CD4-positive, CD25-positive, alpha-beta regulatory T cell (primary cell): ENCODE measurements at regions not wholly inside any gene's neighbourhood (a gene's known extent, or its start where the extent isn't known, plus 50 kb on each side); places are given as distances from the start of the nearest gene placed in this dataset.

Experiments used
- ATAC-seq, 2 donors: fragments of 150-1000 bp; cut with Tn5 transposase; one replicate each; pipeline ENCODE4 v1.10.0; 2021; ENCODE audit warnings: low read depth in 2 of 2, moderate number of reproducible peaks in 2 of 2, moderate library complexity in 1 of 2
- DNase-seq, 3 donors: peaks; one replicate each; pipeline versions ENCODE4 v3.0.0 to v3.0.0-alpha.2; 2012 to 2022; ENCODE audit warnings: mixed read lengths in 1 of 3
- H3K27ac ChIP-seq: one replicate; pipeline ENCODE4 v1.7.0; 2013; ENCODE audit warnings: mild to moderate bottlenecking, low read length; ENCODE audit not compliant: insufficient read depth, poor library complexity, severe bottlenecking
- H3K27me3 ChIP-seq: one replicate; pipeline ENCODE4 v1.7.0; 2013; ENCODE audit warnings: low read length; ENCODE audit not compliant: control insufficient read depth, insufficient read depth
- H3K36me3 ChIP-seq: one replicate; pipeline ENCODE4 v1.7.0; 2013; ENCODE audit warnings: mild to moderate bottlenecking, low read length, moderate library complexity; ENCODE audit not compliant: control insufficient read depth, insufficient read depth
- H3K4me1 ChIP-seq: 2 replicates; pipeline ENCODE4 v1.7.0; 2013; ENCODE audit warnings: mild to moderate bottlenecking, low read length; ENCODE audit not compliant: insufficient read depth, control insufficient read depth, poor library complexity, severe bottlenecking
- H3K4me3 ChIP-seq: one replicate; pipeline ENCODE4 v1.7.0; 2013; ENCODE audit warnings: low read depth, mild to moderate bottlenecking, low read length, moderate library complexity
- H3K9me3 ChIP-seq, 2 experiments: 1 replicate in 1 of 2; 2 replicates in 1 of 2; pipeline ENCODE4 v1.7.0; 2013; ENCODE audit warnings: low read length in 2 of 2, mild to moderate bottlenecking in 1 of 2, moderate library complexity in 1 of 2; ENCODE audit not compliant: control insufficient read depth in 2 of 2
- H3K27ac Mint-ChIP-seq, 3 donors: one replicate each; pipeline ENCODE4 v1.8.0; 2020 to 2022; ENCODE audit warnings: mild to moderate bottlenecking in 3 of 3, mixed read lengths in 3 of 3, moderate library complexity in 2 of 3
- H3K27me3 Mint-ChIP-seq: one replicate; pipeline ENCODE4 v1.8.0; 2022; ENCODE audit warnings: mild to moderate bottlenecking, mixed read lengths
- H3K36me3 Mint-ChIP-seq: one replicate; pipeline ENCODE4 v1.8.0; 2020; ENCODE audit warnings: mixed read lengths
- H3K4me1 Mint-ChIP-seq, 4 donors: one replicate each; pipeline ENCODE4 v1.8.0; 2020 to 2022; ENCODE audit warnings: mixed read lengths in 4 of 4, mild to moderate bottlenecking in 1 of 4
- H3K4me3 Mint-ChIP-seq, 4 donors: one replicate each; pipeline ENCODE4 v1.8.0; 2020 to 2022; ENCODE audit warnings: mild to moderate bottlenecking in 4 of 4, mixed read lengths in 4 of 4, moderate library complexity in 3 of 4
- H3K9me3 Mint-ChIP-seq, 7 donors: one replicate each; pipeline ENCODE4 v1.8.0; 2020 to 2022; ENCODE audit warnings: mixed read lengths in 7 of 7, mild to moderate bottlenecking in 3 of 7, moderate library complexity in 2 of 7

GRCh38 chr5:60260658-60261057, 367.1 kb upstream of the PDE4D start:
- H3K27ac ChIP-seq = no peak overlapping the region
- no peaks in the 10 kb centered on the region for H3K36me3 Mint-ChIP-seq
- H3K4me3 Mint-ChIP-seq = no peak overlapping the region

GRCh38 chr5:60259730-60260129, 366.2 kb upstream of the PDE4D start:
- Histone ChIP-seq H3K4me3 (no peak overlapping the region), H3K27ac (no peak overlapping the region), H3K27me3 (no peaks in the 10 kb centered on the region), H3K9me3 (no peaks in the 10 kb centered on the region), H3K36me3 (no peaks in the 10 kb centered on the region), H3K4me1 (no peaks in the 10 kb centered on the region)
- H3K27ac Mint-ChIP-seq = no peak overlapping the region
- H3K4me3 Mint-ChIP-seq = no peak overlapping the region
- no peaks in the 10 kb centered on the region for H3K27me3 Mint-ChIP-seq
- H3K4me1 Mint-ChIP-seq = no peaks in the 10 kb centered on the region
- ATAC-seq (no peak), DNase-seq (no peak)
- H3K36me3 Mint-ChIP-seq = no peaks in the 10 kb centered on the region
- H3K9me3 Mint-ChIP-seq = peaks cover 0 to 2% (median 0%) of the 10 kb centered on the region in 7 donors

More at GRCh38 chr5:60260658-60261057, 367.1 kb upstream of the PDE4D start:
- Histone ChIP-seq H3K4me1 (no peaks in the 10 kb centered on the region), H3K27me3 (no peaks in the 10 kb centered on the region), H3K36me3 (no peaks in the 10 kb centered on the region), H3K4me3 (no peak overlapping the region), H3K9me3 (no peaks in the 10 kb centered on the region)
- no peaks in the 10 kb centered on the region for H3K4me1 Mint-ChIP-seq
- DNase-seq (no peak), ATAC-seq (no peak)
- H3K9me3 Mint-ChIP-seq = peaks cover 0 to 2% (median 0%) of the 10 kb centered on the region in 7 donors
- no peak overlapping the region for H3K27ac Mint-ChIP-seq
- H3K27me3 Mint-ChIP-seq = no peaks in the 10 kb centered on the region

- no peak for ATAC-seq
- Histone ChIP-seq H3K36me3 (no peaks in the 10 kb centered on the region), H3K9me3 (no peaks in the 10 kb centered on the region), H3K4me3 (no peak overlapping the region), H3K27me3 (no peaks in the 10 kb centered on the region), H3K27ac (no peak overlapping the region), H3K4me1 (no peaks in the 10 kb centered on the region)
- no peak overlapping the region for H3K27ac Mint-ChIP-seq
- no peaks in the 10 kb centered on the region for H3K27me3 Mint-ChIP-seq
- H3K4me3 Mint-ChIP-seq = no peak overlapping the region
- H3K9me3 Mint-ChIP-seq = peaks cover 0 to 1% (median 0%) of the 10 kb centered on the region in 7 donors
- no peaks in the 10 kb centered on the region for H3K4me1 Mint-ChIP-seq
- DNase-seq = no peak
- no peaks in the 10 kb centered on the region for H3K36me3 Mint-ChIP-seq
Measured at GRCh38 chr5:60257596-60258271, 364.2 kb upstream of the PDE4D start.

- Histone ChIP-seq H3K4me3 (no peak overlapping the region), H3K36me3 (no peaks in the 10 kb centered on the region), H3K4me1 (no peaks in the 10 kb centered on the region), H3K27me3 (no peaks in the 10 kb centered on the region), H3K27ac (no peak overlapping the region), H3K9me3 (no peaks in the 10 kb centered on the region)
- Mint-ChIP-seq H3K36me3 (no peaks in the 10 kb centered on the region), H3K27ac (no peak overlapping the region), H3K4me3 (no peak overlapping the region), H3K27me3 (no peaks in the 10 kb centered on the region), H3K9me3 (peaks cover 0 to 3% (median 0%) of the 10 kb centered on the region in 7 donors), H3K4me1 (no peaks in the 10 kb centered on the region)
- DNase-seq (no peak), ATAC-seq (no peak)
Measured at GRCh38 chr5:60256546-60256945, 363.0 kb upstream of the PDE4D start.

- no peaks in the 10 kb centered on the region for H3K4me1 Mint-ChIP-seq
- H3K9me3 Mint-ChIP-seq = peaks cover 0 to 5% (median 0%) of the 10 kb centered on the region in 7 donors
- H3K27ac ChIP-seq = no peak overlapping the region
- no peaks in the 10 kb centered on the region for H3K27me3 ChIP-seq
- no peaks in the 10 kb centered on the region for H3K9me3 ChIP-seq
- ATAC-seq = peak in 1 of 2 donors; percentile 31
- H3K27me3 Mint-ChIP-seq = no peaks in the 10 kb centered on the region
- DNase-seq = no peak
- no peak overlapping the region for H3K4me3 Mint-ChIP-seq
- no peak overlapping the region for H3K27ac Mint-ChIP-seq
- no peaks in the 10 kb centered on the region for H3K36me3 ChIP-seq
- no peak overlapping the region for H3K4me3 ChIP-seq
- H3K4me1 ChIP-seq = no peaks in the 10 kb centered on the region
- no peaks in the 10 kb centered on the region for H3K36me3 Mint-ChIP-seq
Measured at GRCh38 chr5:60248901-60249300, 355.4 kb upstream of the PDE4D start.

- H3K27ac Mint-ChIP-seq = no peak overlapping the region
- Histone ChIP-seq H3K4me1 (no peaks in the 10 kb centered on the region), H3K36me3 (no peaks in the 10 kb centered on the region), H3K9me3 (peaks cover 0 to 4% of the 10 kb centered on the region in 2 experiments), H3K27me3 (no peaks in the 10 kb centered on the region), H3K27ac (no peak overlapping the region), H3K4me3 (no peak overlapping the region)
- ATAC-seq (no peak), DNase-seq (no peak)
- peaks cover 2 to 17% (median 6%) of the 10 kb centered on the region in 7 donors for H3K9me3 Mint-ChIP-seq
- H3K4me3 Mint-ChIP-seq = no peak overlapping the region
- no peaks in the 10 kb centered on the region for H3K36me3 Mint-ChIP-seq
- H3K4me1 Mint-ChIP-seq = no peaks in the 10 kb centered on the region
- no peaks in the 10 kb centered on the region for H3K27me3 Mint-ChIP-seq
Measured at GRCh38 chr5:60243713-60244112, 350.2 kb upstream of the PDE4D start.

GRCh38 chr5:60232036-60232795, 338.7 kb upstream of the PDE4D start:
- Mint-ChIP-seq H3K36me3 (no peaks in the 10 kb centered on the region), H3K27me3 (no peaks in the 10 kb centered on the region), H3K27ac (no peak overlapping the region), H3K4me3 (no peak overlapping the region), H3K4me1 (no peaks in the 10 kb centered on the region), H3K9me3 (peaks cover 0 to 3% (median 0%) of the 10 kb centered on the region in 7 donors)
- Histone ChIP-seq H3K4me3 (no peak overlapping the region), H3K36me3 (no peaks in the 10 kb centered on the region), H3K27ac (no peak overlapping the region), H3K27me3 (no peaks in the 10 kb centered on the region), H3K9me3 (no peaks in the 10 kb centered on the region), H3K4me1 (no peaks in the 10 kb centered on the region)
- ATAC-seq (no peak), DNase-seq (no peak)

GRCh38 chr5:60230456-60230855, 336.9 kb upstream of the PDE4D start:
- DNase-seq = no peak
- no peak overlapping the region for H3K4me3 ChIP-seq
- Mint-ChIP-seq H3K27ac (no peak overlapping the region), H3K27me3 (no peaks in the 10 kb centered on the region), H3K4me3 (no peak overlapping the region), H3K4me1 (no peaks in the 10 kb centered on the region), H3K9me3 (peaks cover 0 to 4% (median 0%) of the 10 kb centered on the region in 7 donors), H3K36me3 (no peaks in the 10 kb centered on the region)
- ATAC-seq = no peak
- no peak overlapping the region for H3K27ac ChIP-seq
- H3K27me3 ChIP-seq = no peaks in the 10 kb centered on the region
- H3K9me3 ChIP-seq = no peaks in the 10 kb centered on the region
- H3K36me3 ChIP-seq = no peaks in the 10 kb centered on the region
- H3K4me1 ChIP-seq = no peaks in the 10 kb centered on the region
